GM19395 (cell line): ENCODE measurements at regions not wholly inside any gene's neighbourhood (a gene's known extent, or its start where the extent isn't known, plus 50 kb on each side); places are given as distances from the start of the nearest gene placed in this dataset.
"Not testable (repeated sequence)": the region's sequence is repeated elsewhere in the genome, so short reads cannot be mapped to it uniquely, and the experiment has no call there.

ENCODE experiments used
- ATAC-seq: cut with Tn5 transposase; IDR thresholded peaks from one replicate; pipeline ENCODE4 v1.9.1; 2021; ENCODE audit warnings: mild to moderate bottlenecking, moderate library complexity; ENCODE audit not compliant: unreplicated experiment

DNA sequence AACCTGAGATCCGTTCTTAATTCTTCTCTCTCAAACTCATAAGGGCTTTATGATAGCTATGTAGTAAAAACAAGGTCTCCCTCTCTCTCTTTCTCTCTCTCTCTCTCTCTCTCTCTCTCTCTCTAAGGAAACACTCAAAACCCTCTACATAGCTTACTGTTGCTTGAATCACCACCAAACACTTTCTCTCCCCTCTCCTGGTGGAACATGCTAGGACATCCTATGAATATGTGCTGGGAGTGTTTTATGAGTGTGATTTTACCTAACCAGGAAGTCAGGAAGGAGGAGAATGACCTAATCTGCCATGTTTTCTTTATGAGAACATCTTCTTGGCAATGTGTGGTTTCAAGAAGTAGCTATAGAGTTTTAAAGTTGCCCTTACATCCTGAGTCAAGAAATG lies 844.6 kb downstream of the TTLL7 start:
- not testable (repeated sequence) for ATAC-seq

DNA sequence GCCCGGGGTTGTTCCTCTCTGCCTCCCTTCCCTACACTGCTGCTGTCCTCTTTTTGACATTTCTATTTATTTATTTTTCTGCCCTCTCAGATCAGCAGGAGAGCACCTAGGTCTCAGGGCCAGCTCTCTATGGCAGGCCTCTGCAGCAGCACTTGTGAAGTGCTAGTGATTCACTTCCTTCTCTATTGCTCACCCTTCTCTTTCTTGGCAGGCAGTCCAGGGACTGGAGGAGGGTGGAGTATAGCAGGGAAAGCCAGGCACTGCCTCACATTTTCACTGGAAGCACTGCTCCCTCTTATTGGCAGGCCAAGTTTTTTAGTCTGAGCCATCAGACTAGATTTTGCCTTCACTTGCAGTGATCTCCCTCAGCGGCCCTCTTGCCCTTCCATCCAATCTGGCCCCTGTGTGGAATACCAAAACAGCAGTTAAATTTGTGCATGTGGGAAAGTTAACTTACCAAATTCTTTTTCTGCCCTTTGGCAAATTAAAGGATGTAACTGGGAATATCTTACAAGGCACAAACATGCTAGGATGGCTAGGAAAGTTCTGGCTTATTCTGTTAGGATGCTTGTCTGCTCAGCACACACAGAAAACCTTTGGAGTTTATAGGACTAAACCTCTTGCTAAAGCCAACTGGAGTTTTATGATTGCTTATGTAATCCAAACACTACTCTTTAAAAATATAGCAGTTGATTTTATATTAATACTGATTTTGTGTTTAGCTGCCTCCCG lies 847.6 kb downstream of the TTLL7 start:
- not testable (repeated sequence) for ATAC-seq

DNA sequence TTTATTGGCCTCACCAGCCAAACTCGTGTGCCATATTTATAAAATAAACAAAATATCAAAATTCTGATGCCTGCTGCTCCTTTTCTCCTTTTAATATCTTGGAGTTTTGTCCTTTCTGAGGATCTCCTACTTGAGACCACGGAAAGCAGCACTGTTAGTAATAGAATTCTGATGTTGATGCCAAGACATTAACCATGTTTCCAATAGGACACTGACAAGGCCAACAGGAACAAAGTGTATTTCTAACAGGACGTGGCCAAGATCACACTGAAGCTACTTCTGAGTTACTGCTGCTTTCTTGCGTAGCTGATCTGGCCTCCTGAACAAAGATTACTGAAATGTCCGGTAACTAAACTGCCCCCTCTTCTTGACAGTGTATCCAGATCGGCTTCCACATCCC lies 848.5 kb downstream of the TTLL7 start:
- ATAC-seq: not testable (repeated sequence)

DNA sequence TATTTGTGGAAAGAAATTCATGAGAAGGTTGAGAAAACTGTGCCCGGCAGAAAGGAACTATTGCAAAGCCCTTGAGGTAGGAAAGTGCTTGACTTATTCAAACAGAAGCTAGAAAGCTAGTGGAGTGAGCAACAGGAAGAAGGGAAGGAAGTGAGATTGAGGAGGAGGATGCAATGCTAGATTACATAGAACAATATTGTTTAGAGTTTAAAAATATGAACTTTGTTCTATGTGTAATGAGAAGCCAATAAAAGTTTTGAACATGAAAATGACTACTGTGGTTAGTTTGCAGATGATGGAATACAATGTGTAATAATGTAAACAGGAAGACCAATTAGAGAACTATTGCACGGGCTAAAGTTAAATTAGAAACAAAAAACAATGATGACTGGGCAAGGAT lies 853.1 kb downstream of the TTLL7 start:
- peak; percentile 56 for ATAC-seq

DNA sequence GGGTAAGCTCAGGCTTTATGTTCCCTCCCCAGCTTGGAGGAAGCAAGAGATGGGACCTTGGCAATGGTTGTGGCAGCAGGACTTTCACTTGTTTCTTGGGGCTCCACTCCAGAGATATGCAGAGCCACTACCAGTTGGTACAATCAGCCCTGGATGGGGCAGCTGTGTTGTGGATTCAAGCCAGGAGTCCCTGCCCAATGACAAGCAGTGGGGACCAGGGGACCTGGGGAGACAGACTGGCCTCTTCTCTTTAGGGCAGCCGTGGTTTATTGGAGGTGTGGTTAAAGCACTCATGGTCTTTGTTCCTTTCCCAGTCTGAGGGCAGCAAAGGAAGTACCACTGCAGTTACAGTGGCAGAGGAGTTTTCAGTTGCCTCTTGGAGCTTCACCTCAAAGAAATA lies 856.1 kb downstream of the TTLL7 start:
- ATAC-seq: not testable (repeated sequence)

DNA sequence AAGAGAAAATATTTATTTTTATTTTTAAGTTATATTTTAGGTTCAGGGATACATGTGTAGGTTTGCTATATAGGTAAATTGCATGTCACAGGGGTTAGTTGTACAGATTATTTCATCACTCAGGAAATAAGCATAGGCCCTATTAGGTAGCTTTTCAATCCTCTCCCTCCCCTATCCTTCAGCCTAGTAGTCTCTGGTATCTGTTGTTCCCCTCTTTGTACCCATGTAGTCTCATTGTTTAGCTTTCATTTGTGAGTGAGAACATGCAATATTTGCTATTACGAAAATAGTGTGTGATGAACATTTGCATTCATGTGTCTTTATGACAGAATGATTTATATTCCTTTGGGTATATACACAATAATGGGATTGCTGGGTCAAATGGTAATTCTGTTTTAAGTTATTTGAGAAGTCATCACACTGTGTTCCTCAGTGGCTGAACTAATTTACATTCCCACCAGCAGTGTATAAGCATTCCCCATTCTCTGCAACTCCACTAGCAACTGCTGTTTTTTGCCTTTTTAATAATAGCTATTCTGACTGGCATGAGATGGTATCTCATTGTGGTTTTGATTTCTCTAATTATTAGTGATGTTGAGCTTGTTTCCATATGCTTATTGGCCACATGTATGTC lies 863.3 kb downstream of the TTLL7 start:
- ATAC-seq: not testable (repeated sequence)

DNA sequence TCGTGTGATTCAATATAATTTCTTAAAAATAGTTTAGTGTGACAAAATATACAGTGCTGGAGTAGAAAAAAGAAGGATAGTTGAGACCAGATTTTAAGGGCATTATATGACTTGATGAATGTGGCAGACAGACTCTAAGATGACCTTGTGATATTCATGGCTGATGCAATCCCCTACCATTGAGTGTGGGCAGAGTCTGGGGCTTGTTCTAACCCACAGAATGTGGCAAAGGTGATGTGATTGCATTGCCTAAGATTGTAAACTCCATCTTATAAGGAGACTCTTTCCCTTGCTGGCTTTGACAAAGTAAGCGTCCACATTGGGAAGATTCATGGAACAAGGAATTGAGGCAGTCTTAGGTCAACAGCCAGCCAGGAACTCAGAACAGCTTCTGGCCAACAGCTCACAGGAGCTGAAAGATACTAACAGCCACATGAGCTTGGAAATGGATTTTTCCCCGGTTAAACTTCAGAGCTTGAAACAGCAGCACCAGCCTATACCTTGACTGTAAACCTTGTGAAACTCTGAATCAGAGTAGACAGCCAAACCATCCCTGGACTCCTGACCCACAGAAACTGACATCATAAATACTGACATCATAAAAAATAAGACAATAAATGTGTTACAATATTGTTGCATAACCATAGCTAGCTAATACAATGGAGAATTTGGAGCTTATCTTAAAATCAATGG lies 864.5 kb downstream of the TTLL7 start:
- not testable (repeated sequence) for ATAC-seq

DNA sequence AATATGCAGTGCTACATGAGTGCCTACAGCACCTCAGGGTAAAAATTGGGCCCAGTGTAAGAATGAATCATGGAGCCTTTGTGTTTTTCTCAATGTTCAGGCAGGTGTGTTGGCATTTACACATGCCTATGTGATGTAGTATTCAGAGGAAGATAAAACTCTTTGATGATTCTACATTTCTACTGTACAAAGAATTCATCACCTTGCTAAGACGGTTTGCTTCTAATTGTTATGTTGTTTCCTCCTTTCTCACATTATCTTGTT lies 867.3 kb downstream of the TTLL7 start:
- no peak for ATAC-seq

DNA sequence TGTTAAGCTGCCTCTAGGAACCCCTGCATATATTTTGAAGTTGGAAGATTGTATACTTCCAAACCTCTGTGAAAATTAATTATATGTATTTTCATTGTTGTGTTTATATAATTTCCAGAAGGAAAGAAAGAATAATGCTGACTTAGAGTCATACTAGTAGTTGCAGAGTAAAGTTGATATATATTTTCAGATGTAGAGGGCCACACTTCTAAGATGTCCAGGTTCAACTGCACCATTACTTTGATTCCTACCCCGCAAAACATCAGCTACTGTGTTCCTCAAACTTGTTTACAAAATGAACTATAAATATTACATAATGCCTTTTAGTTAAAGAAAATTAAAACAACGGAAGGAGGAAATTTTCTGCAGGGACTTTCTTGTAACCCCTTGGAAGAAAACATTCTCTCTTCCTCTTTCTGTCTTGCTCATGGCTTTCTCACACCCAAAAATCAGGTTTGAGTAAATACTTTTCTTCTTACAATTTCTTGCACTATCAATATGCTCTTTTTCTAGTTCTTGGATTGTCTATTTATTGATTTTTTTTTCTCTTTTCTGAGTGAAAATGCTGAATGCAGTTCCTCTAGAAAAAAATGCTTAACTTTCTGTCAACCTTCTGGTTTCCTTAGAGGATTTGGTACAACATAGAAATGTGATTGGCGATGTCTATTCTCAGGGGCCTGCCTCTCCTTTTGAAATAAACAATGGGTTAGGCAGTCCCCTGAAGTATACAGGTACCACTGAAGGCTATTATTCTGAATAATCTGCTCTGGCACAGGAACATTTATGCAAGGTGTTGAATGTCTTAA lies 867.8 kb downstream of the TTLL7 start:
- ATAC-seq: no peak

DNA sequence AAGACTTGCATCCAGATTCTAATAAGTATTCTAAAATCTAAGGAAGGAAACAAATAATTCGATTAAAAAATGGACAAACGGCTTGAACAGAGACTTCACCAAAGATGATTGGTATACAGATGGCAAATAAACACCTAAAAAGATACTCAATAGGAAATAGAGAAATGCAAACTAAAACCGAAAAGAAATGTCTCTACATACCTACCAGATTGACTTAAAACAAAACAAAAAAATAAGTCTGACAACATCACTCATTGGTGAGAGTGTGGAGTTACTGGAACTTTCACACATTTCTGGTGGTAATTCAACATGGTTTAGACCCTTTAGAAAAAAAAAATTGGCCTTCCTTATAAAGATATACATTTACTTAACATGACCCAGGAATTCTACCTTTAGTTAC lies 869.8 kb downstream of the TTLL7 start:
- no peak for ATAC-seq

DNA sequence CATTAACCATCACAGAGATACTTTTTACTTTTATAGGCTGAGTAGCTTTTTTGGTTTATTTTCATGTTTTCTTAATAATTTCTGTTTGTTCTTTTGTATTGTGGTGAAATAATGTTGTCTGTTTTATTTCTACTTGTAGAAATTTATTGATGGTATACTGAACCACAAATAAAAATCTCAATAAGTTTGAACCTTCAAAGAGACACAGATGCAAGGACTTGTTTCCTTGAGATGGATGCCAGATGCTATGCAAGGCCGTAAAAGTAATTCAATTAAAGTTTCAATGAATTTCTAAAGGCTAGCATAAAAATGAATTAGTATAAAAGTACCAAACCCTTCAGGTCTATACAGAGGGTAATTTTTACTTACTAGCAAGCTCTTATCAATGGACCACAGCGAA lies 873.5 kb downstream of the TTLL7 start:
- no peak for ATAC-seq

DNA sequence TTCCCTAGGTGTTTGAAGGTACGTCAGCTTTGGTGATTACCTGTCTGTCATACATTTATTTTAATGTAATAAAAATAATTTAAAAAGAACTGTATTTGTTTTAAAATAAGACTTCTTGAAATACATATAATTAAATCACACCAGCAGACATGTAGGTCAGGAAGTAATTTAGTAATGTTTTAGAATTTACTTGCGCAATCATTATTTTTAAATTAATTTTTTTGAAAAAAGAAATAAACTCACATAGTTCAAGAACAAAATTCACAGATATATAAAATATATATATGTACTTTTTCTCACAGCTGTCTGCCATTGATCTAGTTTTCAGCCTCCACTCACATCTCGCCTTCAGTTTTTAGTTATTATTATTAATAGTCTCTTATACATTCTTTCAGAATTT lies 875.9 kb downstream of the TTLL7 start:
- ATAC-seq: no peak

DNA sequence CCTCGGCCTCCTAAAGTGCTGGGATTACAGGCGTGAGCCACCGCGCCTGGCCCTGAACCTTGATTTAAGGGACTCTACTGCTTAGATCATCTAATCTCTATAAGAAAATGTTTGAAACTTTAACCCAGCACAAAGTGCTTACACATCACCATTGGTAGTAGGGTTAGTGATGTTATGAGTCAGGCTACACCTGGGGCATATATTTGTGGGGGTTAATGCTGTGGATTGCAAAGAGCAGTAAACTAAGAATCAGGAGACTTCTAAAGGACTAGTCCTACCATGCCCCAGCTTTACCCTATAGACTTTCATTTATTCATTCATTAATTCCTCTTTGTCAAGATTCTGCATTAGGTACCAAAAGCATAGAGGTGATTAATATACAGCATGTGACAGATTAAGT lies 880.5 kb downstream of the TTLL7 start:
- no peak for ATAC-seq

DNA sequence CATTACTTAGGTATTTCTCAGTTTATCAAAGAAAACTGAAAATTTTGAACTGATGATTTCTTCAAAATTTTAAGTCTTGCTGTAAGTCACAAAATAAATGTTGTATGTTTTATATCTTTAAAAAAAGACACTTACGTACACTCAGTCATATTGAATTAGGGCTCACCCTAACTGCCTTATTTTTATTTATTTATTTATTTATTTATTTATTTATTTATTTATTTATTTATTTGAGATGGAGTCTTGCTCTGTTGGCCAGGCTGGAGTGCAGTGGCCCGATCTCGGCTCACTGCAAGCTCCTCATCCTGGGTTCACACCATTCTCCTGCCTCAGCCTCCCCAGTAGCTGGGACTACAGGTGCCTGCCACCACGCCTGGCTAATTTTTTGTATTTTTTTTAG lies 881.9 kb downstream of the TTLL7 start:
- ATAC-seq: not testable (repeated sequence)

DNA sequence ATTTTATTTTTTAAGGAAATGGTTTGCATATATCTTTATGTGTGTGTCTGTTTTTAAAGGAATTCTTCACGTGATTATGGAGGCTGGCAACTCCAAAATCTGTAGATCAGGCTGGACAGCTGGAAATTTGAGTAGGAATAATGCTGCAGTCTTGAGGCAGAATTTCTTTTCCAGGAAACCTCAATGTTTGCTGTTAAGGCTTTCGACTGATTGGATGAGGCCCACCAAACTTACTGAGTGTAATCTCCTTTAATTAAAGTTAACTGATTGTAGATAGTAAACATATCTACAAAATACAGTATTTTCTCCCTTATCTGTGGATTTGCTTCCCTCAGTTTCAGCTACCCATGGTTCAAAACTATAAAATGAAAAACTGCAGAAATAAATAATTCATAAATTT lies 883.1 kb downstream of the TTLL7 start:
- no peak for ATAC-seq

DNA sequence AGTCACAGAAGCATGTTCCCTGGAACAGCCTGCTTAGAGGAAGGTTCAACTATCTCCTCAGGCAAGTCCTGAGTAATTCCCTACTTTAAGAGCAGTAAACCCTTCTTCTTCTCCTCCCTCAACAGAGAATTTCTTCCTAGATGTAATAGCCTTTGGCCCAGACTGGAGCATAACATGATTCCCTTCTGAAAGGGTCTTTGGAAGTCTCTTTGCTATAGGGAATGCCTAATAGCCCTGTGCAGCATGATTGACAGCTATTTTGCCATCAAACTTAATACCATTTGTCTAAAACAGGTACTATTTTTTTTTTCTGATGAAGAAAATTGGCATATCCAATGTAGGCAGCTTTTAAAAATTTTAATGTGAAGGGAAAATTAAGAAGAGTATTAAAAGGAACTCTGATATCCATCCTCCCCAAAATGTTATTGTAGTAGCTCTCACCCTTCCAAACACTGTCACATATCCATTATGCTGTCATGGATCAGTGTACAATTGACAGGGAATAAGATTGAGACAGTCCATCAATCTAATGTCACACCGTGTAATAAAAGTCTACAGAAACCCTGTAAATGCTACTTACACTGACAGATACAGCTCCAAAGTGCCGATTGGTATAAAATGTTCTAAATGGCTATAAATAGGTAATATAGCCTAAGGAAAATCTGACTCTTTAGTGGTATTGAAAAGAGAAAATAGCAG lies 884.6 kb downstream of the TTLL7 start:
- ATAC-seq: no peak

DNA sequence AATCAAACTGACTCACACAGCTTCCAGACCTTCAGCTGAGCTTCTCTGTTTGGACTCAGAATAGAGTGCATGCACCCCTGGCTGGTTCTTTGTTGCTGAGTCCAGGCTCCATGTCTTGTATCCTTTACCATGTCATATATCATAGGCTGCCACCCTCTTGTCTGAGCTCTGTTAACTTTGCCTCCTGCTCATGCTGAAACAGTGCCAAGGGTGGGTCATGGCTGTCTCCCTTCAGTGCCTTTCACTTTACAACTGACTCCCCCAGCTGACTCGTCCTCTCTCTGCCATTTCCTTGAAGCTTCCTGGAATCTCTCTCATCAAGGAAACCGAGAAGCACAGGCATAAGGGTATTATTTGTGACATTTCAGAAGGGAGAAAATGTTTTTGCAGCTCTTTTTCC lies 885.3 kb downstream of the TTLL7 start:
- ATAC-seq: no peak

DNA sequence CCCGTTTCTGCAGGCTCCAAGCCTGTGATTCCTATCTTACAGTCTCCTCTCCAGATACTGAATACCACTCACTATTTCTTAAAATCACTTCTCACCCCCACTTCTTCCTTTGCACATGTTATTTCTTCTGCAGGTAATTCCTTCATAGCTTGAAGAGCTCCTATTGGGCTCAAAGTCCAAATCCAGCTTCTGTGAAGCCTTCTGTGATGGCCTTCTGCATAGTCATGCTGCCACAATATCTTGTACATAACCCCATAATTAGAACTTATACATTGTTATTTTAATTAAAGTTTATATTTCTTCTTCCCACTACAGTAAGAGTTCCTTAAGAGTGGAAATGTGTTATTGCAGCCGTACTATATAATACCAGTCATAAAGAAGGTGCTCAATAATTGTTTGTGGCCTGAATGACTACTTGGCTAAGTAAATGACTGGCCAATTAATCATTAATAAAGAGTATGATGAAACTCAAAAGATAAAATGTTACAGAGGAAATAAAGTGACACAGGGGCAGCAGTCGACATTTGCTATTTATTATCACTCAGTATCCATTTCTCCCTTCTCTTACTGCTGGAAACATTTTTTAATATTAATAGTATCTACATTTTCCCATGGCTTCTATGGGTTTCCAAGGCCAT lies 886.6 kb downstream of the TTLL7 start:
- ATAC-seq: no peak

DNA sequence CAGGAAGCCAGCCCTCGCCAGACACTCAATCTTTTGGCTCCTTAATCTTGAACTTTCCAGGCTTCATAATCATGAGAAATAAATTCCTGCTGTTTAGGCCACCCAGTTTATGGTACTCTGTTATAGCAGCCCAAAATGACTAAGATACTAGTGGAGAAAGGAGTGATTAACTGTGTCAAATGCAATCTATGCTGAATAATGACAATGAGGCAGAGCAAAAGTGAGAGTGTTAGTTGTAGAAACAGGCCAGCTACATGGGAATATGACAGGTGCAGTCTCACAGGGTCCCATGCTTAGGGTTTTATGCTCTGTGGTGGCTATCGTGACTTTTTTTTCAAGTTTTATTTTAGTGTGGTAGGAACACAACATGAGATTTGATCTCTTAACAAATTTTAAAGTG lies 888.8 kb downstream of the TTLL7 start:
- ATAC-seq: no peak

DNA sequence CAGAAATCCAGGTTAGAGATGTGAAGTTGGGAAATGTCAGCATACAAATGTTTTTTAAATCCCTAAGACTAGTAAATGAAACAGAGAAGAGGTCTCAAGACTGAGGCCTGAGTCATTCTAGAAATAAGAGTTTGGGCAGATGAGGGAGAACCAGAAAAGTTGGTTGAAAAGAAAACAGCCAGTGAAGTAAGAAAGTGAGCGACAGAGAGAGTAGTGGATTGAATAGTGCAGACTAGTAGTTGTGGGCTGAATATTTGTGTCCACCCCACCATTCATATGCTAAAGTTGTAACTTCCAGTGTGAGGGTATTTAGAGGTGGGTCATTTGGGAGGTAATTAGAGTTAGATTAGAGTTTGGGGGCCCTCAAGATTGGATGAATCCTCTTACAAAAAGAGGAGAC lies 889.2 kb downstream of the TTLL7 start:
- ATAC-seq: no peak

DNA sequence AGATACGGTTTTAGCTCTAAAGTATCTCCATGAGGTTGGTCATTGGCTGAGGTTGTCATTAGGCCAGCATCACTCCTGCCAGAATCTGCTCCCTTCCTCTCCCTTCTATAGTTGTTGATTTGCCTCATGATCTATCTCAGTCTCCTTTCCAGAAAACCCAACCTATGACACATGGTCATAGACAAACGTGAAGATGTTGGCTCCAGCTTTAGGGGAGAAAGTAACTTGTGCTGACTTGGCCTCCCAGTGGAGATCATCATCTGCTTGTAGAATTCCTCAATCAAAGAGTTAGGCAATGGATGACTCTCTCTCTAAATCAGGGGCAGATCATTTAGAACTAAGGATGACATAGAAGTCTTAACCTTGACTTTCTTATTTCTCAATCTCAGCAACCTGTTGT lies 894.4 kb downstream of the TTLL7 start:
- no peak for ATAC-seq
